Caco-2 (cell line): ENCODE measurements at regions not wholly inside any gene's neighbourhood (a gene's known extent, or its start where the extent isn't known, plus 50 kb on each side); places are given as distances from the start of the nearest gene placed in this dataset.
A peak's percentile ranks its signal among the peaks of the same experiment; 100 is the strongest.

Experiments used
- BruUV-seq: library from RNA; stranded (reverse); fragments of 400-500 nt; replicated peaks from 2 replicates; lab custom pipeline; 2021; lab: Mats Ljungman, UMichigan
- CTCF ChIA-PET: fragments of 300-600 bp; sonication (Branson Sonifier 250); formaldehyde crosslinking; loops from one replicate; lab custom pipeline; 2022; ENCODE audit warnings: antibody characterized with exemption; lab: Charles Lee
- POLR2A ChIA-PET: fragments of 300-600 bp; sonication (Branson Sonifier 250); formaldehyde crosslinking; loops from one replicate; lab custom pipeline; 2022; ENCODE audit warnings: antibody characterized with exemption; lab: Charles Lee
- DNase-seq, 2 experiments: peaks; one replicate each; pipeline versions ENCODE4 v3.0.0 to v3.0.0-alpha.2; 2020 to 2022
- H3K27me3 ChIP-seq: replicated peaks from 2 replicates; pipeline ENCODE4 v1.6.0; 2011; ENCODE audit warnings: low read length; ENCODE audit not compliant: control insufficient read depth, insufficient read depth
- H3K36me3 ChIP-seq: 2 replicates; pipeline ENCODE4 v1.5.1; 2011; ENCODE audit warnings: low read length; ENCODE audit not compliant: control insufficient read depth, insufficient read depth
- H3K4me1 ChIP-seq: fragments of 250-450 bp; sonication (Bioruptor Pico); 2 replicates; pipeline ENCODE4 v1.5.1; 2020; ENCODE audit warnings: mild to moderate bottlenecking
- H3K4me3 ChIP-seq: 2 replicates; pipeline ENCODE4 v1.5.1; 2011; ENCODE audit warnings: low read depth, mild to moderate bottlenecking, control low read depth, low read length
- H3K9me3 ChIP-seq: fragments of 250-450 bp; sonication (Bioruptor Pico); 2 replicates; pipeline ENCODE4 v1.5.1; 2020; ENCODE audit warnings: mild to moderate bottlenecking, moderate library complexity
- H3K27ac Mint-ChIP-seq: one replicate; pipeline ENCODE4 v1.8.0; 2022; ENCODE audit warnings: mixed read lengths; ENCODE audit not compliant: unreplicated experiment
- H3K27me3 Mint-ChIP-seq: one replicate; pipeline ENCODE4 v1.8.0; 2022; ENCODE audit warnings: mixed read lengths; ENCODE audit not compliant: insufficient read depth, unreplicated experiment
- H3K36me3 Mint-ChIP-seq: one replicate; pipeline ENCODE4 v1.8.0; 2022; ENCODE audit warnings: mild to moderate bottlenecking, mixed read lengths; ENCODE audit not compliant: insufficient read depth, unreplicated experiment
- H3K4me1 Mint-ChIP-seq: one replicate; pipeline ENCODE4 v1.8.0; 2022; ENCODE audit warnings: low read depth, mixed read lengths; ENCODE audit not compliant: unreplicated experiment
- H3K4me3 Mint-ChIP-seq: one replicate; pipeline ENCODE4 v1.8.0; 2022; ENCODE audit warnings: mild to moderate bottlenecking, moderate library complexity, mixed read lengths; ENCODE audit not compliant: unreplicated experiment
- H3K9me3 Mint-ChIP-seq: one replicate; pipeline ENCODE4 v1.8.0; 2022; ENCODE audit warnings: mixed read lengths; ENCODE audit not compliant: unreplicated experiment
- intact Hi-C: fragments of 100-400 bp; cut with micrococcal nuclease; formaldehyde crosslinking; loops from one replicate; pipeline ENCODE4 v1.10.0; 2022; ENCODE audit not compliant: unreplicated experiment
- TF ChIP-seq, protein P1 (sequence below), 2 experiments: fragments of 200-600 bp in 1 of 2; IDR thresholded peaks; 1 replicate in 1 of 2; 2 replicates in 1 of 2; pipeline versions ENCODE4 v1.5.1 to v1.8.0; 2011 to 2022; ENCODE audit warnings: antibody characterized with exemption in 1 of 2, control low read depth in 1 of 2, inconsistent platforms in 1 of 2, low read depth in 1 of 2, low read length in 1 of 2, mild to moderate bottlenecking in 1 of 2, moderate library complexity in 1 of 2; ENCODE audit not compliant: insufficient read depth in 1 of 2, severe bottlenecking in 1 of 2, unreplicated experiment in 1 of 2

DNA sequence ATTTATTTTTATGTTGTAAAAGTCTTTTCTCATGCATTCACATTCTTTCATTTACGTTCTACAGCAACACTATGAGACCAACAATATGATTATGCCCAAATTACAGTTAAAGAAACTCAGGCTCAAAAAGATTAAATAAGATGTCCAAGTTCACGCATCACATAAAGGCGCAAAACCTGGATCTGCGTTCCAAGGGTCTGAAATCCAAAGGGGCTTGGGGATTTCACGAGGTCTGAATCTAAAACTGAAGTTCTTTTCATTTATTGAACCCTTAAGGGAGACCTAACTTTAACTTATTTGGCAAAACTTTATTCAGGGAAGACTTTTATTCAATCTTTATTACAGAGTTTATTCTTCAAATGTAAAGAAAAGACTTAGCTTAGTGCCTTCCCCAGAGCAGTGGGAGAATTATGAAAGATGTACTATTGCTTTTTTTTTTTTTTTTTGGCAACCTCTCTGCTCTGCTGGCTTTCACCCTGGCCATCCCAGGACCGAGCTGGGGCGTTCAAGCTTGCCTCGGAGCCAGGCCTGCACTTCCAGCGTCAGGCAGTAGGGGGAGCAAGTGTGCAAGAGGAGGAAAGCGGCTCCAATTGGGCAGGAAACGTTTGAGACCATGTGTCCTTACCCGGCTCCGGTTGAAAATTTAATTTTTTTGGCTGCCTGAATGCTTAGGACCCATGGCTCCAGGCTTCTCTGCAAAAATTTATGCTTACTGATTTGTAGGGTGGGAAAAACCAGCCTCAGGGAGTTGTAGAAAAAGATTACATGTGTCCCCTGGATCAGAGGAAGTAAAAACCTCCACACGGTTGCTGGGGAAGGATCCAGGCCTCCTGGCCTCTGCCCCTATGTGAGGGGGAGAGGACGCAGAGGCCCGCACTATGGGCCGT is 344.3 kb upstream of the KLF3 start:
- peaks cover 17% of the 10 kb centered on the region for H3K4me1 ChIP-seq
- no peaks in the 10 kb centered on the region for H3K36me3 ChIP-seq
- peaks cover 21% of the 10 kb centered on the region for H3K9me3 Mint-ChIP-seq
- ChIA-PET CTCF (interaction anchor here (0.6 to 1.5 kb wide), 16 partner anchors 9 to 426 kb away, joined by 3 to 10 read pairs (median 4); no protein-coding TSS in a partner anchor), POLR2A (no interaction called here)
- no peaks in the 10 kb centered on the region for H3K27me3 ChIP-seq
- H3K4me1 Mint-ChIP-seq = no peaks in the 10 kb centered on the region
- no peak overlapping the region for H3K4me3 ChIP-seq
- no peaks in the 10 kb centered on the region for H3K9me3 ChIP-seq
- TF ChIP-seq, protein P1, sequence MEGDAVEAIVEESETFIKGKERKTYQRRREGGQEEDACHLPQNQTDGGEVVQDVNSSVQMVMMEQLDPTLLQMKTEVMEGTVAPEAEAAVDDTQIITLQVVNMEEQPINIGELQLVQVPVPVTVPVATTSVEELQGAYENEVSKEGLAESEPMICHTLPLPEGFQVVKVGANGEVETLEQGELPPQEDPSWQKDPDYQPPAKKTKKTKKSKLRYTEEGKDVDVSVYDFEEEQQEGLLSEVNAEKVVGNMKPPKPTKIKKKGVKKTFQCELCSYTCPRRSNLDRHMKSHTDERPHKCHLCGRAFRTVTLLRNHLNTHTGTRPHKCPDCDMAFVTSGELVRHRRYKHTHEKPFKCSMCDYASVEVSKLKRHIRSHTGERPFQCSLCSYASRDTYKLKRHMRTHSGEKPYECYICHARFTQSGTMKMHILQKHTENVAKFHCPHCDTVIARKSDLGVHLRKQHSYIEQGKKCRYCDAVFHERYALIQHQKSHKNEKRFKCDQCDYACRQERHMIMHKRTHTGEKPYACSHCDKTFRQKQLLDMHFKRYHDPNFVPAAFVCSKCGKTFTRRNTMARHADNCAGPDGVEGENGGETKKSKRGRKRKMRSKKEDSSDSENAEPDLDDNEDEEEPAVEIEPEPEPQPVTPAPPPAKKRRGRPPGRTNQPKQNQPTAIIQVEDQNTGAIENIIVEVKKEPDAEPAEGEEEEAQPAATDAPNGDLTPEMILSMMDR (IDR thresholded peaks at IDR 0.05; ENCODE audit: insufficient read depth in 1 of 2, low read depth in 1 of 2, low read length in 1 of 2, severe bottlenecking in 1 of 2, unreplicated experiment in 1 of 2) = peak; percentile 91 to 92
- H3K27ac Mint-ChIP-seq = no peak overlapping the region
- BruUV-seq = no TSS peak
- peak; percentile 83 to 89 for DNase-seq
- intact Hi-C loops = loop anchor here (1.0 to 10.0 kb wide), 3 partner anchors 141 to 356 kb away; no protein-coding TSS in a partner anchor
- H3K36me3 Mint-ChIP-seq = no peaks in the 10 kb centered on the region
- peak overlapping the region; percentile 64 for H3K4me3 Mint-ChIP-seq
- no peaks in the 10 kb centered on the region for H3K27me3 Mint-ChIP-seq

- Histone ChIP-seq H3K27me3 (no peaks in the 10 kb centered on the region), H3K4me1 (peaks cover 17% of the 10 kb centered on the region), H3K9me3 (no peaks in the 10 kb centered on the region), H3K36me3 (no peaks in the 10 kb centered on the region), H3K4me3 (no peak overlapping the region)
- BruUV-seq = no TSS peak
- Mint-ChIP-seq H3K27me3 (no peaks in the 10 kb centered on the region), H3K36me3 (no peaks in the 10 kb centered on the region), H3K4me1 (no peaks in the 10 kb centered on the region), H3K27ac (no peak overlapping the region), H3K4me3 (no peak overlapping the region), H3K9me3 (peaks cover 21% of the 10 kb centered on the region)
- TF ChIP-seq, protein P1 (IDR thresholded peaks at IDR 0.05; ENCODE audit: insufficient read depth in 1 of 2, low read depth in 1 of 2, low read length in 1 of 2, severe bottlenecking in 1 of 2, unreplicated experiment in 1 of 2) = no peak
- CTCF ChIA-PET = interaction anchor here (0.6 to 1.5 kb wide), 9 partner anchors 9 to 404 kb away, joined by 3 to 10 read pairs (median 4); no protein-coding TSS in a partner anchor
- intact Hi-C loops = loop anchor here (1.0 kb wide), 1 partner anchor 355 kb away; no protein-coding TSS in a partner anchor
- no peak for DNase-seq
- POLR2A ChIA-PET = no interaction called here
Measured at GRCh38 chr4:38320343-38320695, 343.7 kb upstream of the KLF3 start.

DNA sequence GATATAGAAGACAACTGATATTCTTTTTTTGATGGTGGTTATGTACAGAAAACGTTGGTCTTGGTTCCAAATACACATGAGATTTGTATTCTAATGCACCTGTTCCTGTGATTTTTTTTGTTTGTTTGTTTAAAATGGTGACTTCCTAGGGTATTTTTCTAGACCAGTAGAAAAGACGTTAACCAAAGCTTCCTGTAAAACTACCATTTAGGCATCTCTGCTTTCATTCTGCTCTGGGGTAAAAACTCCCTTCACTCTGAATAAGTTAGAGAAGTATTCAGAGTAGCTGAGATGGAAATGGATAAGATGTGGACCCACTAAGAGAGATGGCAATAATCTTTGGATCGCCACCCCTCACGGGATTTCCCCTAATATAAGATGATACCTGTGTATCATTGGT is 343.2 kb upstream of the KLF3 start:
- H3K4me3 ChIP-seq = no peak overlapping the region
- no peak for DNase-seq
- H3K4me3 Mint-ChIP-seq = no peak overlapping the region
- H3K36me3 ChIP-seq = no peaks in the 10 kb centered on the region
- intact Hi-C loops = loop anchor here (1.0 kb wide), 1 partner anchor 354 kb away; no protein-coding TSS in a partner anchor
- H3K27me3 Mint-ChIP-seq = no peaks in the 10 kb centered on the region
- H3K27ac Mint-ChIP-seq = no peak overlapping the region
- H3K9me3 ChIP-seq = no peaks in the 10 kb centered on the region
- TF ChIP-seq, protein P1 (IDR thresholded peaks at IDR 0.05; ENCODE audit: insufficient read depth in 1 of 2, low read depth in 1 of 2, low read length in 1 of 2, severe bottlenecking in 1 of 2, unreplicated experiment in 1 of 2) = no peak
- H3K36me3 Mint-ChIP-seq = no peaks in the 10 kb centered on the region
- H3K4me1 Mint-ChIP-seq = no peaks in the 10 kb centered on the region
- no peaks in the 10 kb centered on the region for H3K27me3 ChIP-seq
- ChIA-PET POLR2A (no interaction called here), CTCF (interaction anchor here (1.0 kb wide), 1 partner anchor 356 kb away, joined by 3 read pairs; no protein-coding TSS in a partner anchor)
- H3K9me3 Mint-ChIP-seq = peaks cover 21% of the 10 kb centered on the region
- H3K4me1 ChIP-seq = peaks cover 17% of the 10 kb centered on the region
- no TSS peak for BruUV-seq
